ENCODE measurements at regions not wholly inside any gene's neighbourhood (a gene's known extent, or its start where the extent isn't known, plus 50 kb on each side); places are given as distances from the start of the nearest gene placed in this dataset.

DNA sequence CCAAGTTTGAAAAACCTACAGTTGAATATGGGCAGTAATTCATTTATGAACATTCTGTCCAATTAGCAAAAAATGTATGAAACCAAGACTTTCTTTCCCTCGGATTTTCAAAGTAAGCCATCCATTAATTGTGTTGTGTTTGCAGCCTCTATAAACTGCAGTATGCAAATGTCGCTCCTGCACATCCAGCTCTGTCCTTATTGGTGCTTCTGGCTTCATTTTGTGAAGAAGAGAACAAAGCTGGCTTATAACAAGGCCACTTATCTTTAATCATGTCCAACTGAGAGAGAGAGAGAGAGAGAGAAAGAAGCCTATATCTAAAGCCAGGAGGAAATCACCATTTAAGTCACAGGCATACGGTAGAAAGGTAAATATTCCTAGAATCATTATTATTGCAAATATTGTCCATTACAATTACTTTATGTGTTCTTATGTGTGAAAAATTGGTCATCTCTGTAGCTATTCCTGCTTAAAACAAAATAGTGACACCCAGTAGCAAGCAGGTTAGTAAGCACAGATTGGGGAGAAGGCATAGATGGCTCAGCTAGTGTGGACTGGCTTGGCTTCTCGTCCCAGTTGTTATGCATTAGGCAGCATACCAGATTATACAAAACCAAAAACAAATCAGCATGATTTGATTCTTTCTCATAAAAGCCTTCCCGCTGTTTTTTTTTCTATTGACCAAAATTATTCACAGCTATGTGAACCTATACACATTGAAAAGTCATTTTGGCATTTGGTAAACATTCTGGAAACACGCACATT is 726.4 kb upstream of the SOX11 start:
- DNase-seq (ENCODE audit: extremely low read depth, low read depth) = no peak
- TF ChIP-seq, protein P1, sequence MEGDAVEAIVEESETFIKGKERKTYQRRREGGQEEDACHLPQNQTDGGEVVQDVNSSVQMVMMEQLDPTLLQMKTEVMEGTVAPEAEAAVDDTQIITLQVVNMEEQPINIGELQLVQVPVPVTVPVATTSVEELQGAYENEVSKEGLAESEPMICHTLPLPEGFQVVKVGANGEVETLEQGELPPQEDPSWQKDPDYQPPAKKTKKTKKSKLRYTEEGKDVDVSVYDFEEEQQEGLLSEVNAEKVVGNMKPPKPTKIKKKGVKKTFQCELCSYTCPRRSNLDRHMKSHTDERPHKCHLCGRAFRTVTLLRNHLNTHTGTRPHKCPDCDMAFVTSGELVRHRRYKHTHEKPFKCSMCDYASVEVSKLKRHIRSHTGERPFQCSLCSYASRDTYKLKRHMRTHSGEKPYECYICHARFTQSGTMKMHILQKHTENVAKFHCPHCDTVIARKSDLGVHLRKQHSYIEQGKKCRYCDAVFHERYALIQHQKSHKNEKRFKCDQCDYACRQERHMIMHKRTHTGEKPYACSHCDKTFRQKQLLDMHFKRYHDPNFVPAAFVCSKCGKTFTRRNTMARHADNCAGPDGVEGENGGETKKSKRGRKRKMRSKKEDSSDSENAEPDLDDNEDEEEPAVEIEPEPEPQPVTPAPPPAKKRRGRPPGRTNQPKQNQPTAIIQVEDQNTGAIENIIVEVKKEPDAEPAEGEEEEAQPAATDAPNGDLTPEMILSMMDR (IDR thresholded peaks at IDR 0.05; ENCODE audit: low read depth, low read length, missing control alignments) = no peak
- H3K4me3 ChIP-seq (replicated peaks; ENCODE audit: low read depth, low read length) = no peak overlapping the region

DNA sequence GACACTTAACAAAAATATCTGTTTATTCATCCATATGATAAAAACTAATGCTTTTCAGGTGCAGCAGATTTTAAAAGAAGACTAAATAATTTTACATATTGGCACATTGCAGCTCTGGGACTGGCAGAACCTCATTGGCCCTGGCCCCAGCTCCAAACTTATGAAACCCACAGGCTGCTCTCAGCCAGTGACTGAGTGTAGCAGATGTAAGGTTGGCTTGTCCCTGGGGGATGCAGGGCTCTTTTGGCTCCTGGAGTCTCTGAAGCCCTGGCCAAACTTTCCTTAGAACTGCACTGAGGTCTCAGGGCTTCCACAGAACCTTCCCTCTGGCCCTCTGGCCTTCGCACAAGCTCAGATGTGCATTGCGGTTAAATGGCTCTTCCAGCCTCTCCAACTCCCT is 725.0 kb upstream of the SOX11 start:
- no peak for DNase-seq (ENCODE audit: extremely low read depth, low read depth)
- no peak overlapping the region for H3K4me3 ChIP-seq (replicated peaks; ENCODE audit: low read depth, low read length)
- TF ChIP-seq, protein P1 (IDR thresholded peaks at IDR 0.05; ENCODE audit: low read depth, low read length, missing control alignments) = no peak

GRCh38 chr2:4972472-4972871 is 719.7 kb upstream of the SOX11 start:
- H3K4me3 ChIP-seq (replicated peaks; ENCODE audit: low read depth, low read length) = no peak overlapping the region
- no peak for DNase-seq (ENCODE audit: extremely low read depth, low read depth)
- TF ChIP-seq, protein P1 (IDR thresholded peaks at IDR 0.05; ENCODE audit: low read depth, low read length, missing control alignments) = no peak

- TF ChIP-seq, protein P1 (IDR thresholded peaks at IDR 0.05; ENCODE audit: low read depth, low read length, missing control alignments) = no peak
- no peak for DNase-seq (ENCODE audit: extremely low read depth, low read depth)
- H3K4me3 ChIP-seq (replicated peaks; ENCODE audit: low read depth, low read length) = no peak overlapping the region
These were observed 718.8 kb upstream of the SOX11 start for GRCh38 chr2:4973354-4973753.

- DNase-seq (ENCODE audit: extremely low read depth, low read depth) = no peak
- H3K4me3 ChIP-seq (replicated peaks; ENCODE audit: low read depth, low read length) = no peak overlapping the region
- TF ChIP-seq, protein P1 (IDR thresholded peaks at IDR 0.05; ENCODE audit: low read depth, low read length, missing control alignments) = no peak
These were observed 718.2 kb upstream of the SOX11 start for GRCh38 chr2:4973973-4974372.

DNA sequence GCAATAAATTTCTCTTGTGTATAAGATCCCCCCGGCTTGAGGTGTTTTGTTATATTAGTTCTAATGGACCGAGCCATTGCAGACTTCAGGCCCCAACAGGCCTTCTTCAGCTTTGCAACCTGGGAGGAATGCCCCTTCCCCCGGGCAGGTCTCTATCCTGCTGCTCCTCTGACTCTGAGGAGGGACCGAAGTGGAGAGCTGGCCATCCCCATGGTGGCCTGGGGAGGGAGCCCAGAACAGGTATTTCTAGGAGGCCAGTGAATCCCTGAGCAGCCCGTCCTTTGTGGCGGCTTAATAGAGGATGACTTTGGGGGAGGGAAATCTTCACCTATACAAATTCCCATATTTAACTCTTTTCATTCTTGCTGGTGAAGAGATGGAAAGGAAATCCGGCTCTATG is 715.8 kb upstream of the SOX11 start:
- H3K4me3 ChIP-seq (replicated peaks; ENCODE audit: low read depth, low read length) = no peak overlapping the region
- DNase-seq (ENCODE audit: extremely low read depth, low read depth) = no peak
- TF ChIP-seq, protein P1 (IDR thresholded peaks at IDR 0.05; ENCODE audit: low read depth, low read length, missing control alignments) = no peak

DNA sequence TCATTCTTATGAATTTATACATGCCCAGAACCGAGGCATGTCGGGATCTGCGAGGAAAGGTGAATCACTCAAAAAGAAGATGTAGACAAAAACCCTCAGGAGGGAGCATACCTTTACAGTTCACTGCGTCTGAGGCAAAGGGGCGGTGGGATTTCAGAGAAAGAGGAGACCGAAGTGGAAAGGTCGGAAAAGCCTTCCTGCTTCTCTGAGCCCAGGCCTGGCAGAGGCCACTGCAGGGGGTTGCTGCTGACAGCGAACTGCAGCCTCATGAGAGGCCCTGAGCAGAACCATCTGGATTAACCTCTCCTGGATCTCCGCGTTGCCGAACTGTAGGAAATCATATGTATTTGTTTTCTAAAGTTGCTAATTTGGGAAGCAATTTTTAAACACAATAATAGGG is 713.1 kb upstream of the SOX11 start:
- DNase-seq (ENCODE audit: extremely low read depth, low read depth) = no peak
- H3K4me3 ChIP-seq (replicated peaks; ENCODE audit: low read depth, low read length) = no peak overlapping the region
- TF ChIP-seq, protein P1 (IDR thresholded peaks at IDR 0.05; ENCODE audit: low read depth, low read length, missing control alignments) = no peak

Data from HFF-Myc (cell line).